Prostate gland (tissue), 2 donors: ENCODE measurements at regions not wholly inside any gene's neighbourhood (a gene's known extent, or its start where the extent isn't known, plus 50 kb on each side); places are given as distances from the start of the nearest gene placed in this dataset.

ENCODE experiments used
- DNase-seq: peaks from one replicate; pipeline ENCODE4 v3.0.0-alpha.2; 2019; ENCODE audit warnings: low spot score
- H3K27ac ChIP-seq, 2 donors: fragments of 200-600 bp; sonication (generic); 2 replicates each; pipeline ENCODE4 v1.5.1; 2017 to 2019
- H3K27me3 ChIP-seq: fragments of 200-600 bp; sonication (generic); replicated peaks from 2 replicates; pipeline ENCODE4 v1.5.1; 2019; ENCODE audit not compliant: insufficient read depth
- H3K36me3 ChIP-seq, 2 donors: fragments of 200-600 bp; sonication (generic); 1 replicate in 1 of 2; 2 replicates in 1 of 2; pipeline versions ENCODE4 v1.5.1 to v1.8.1; 2017 to 2019
- H3K4me1 ChIP-seq: fragments of 200-600 bp; sonication (generic); replicated peaks from 2 replicates; pipeline ENCODE4 v1.5.1; 2019
- H3K4me3 ChIP-seq, 2 donors: fragments of 200-600 bp; sonication (generic); 2 replicates each; pipeline ENCODE4 v1.5.1; 2017 to 2019
- H3K9me3 ChIP-seq: fragments of 200-600 bp; sonication (generic); 2 replicates; pipeline ENCODE4 v1.5.1; 2017
- CTCF ChIP-seq, 4 experiments: fragments of 200-600 bp in 2 of 4; fragments of 450-650 bp in 2 of 4; sonication (generic) in 2 of 4; IDR thresholded peaks; 1 replicate in 3 of 4; 2 replicates in 1 of 4; pipeline ENCODE4 v1.5.1; 2016 to 2019; ENCODE audit warnings: antibody characterized with exemption in 4 of 4, mild to moderate bottlenecking in 2 of 4, moderate library complexity in 2 of 4
- POLR2A ChIP-seq: fragments of 450-650 bp; IDR thresholded peaks from one replicate; pipeline ENCODE4 v1.6.1; 2016; ENCODE audit warnings: antibody characterized with exemption, mild to moderate bottlenecking
- POLR2AphosphoS5 ChIP-seq: sonication (generic); formaldehyde crosslinking; IDR thresholded peaks from one replicate; pipeline ENCODE4 v1.6.1; 2017; ENCODE audit warnings: antibody characterized with exemption
- WGBS: methylation state at CpG from one replicate; pipeline ENCODE4 v1.1.5; 2018; 5-methylcytosine and 5-hydroxymethylcytosine counted together
- intact Hi-C: fragments of 100-400 bp; cut with DNase I; formaldehyde crosslinking; loops from one replicate; pipeline ENCODE4 v1.14.2; 2022

DNA sequence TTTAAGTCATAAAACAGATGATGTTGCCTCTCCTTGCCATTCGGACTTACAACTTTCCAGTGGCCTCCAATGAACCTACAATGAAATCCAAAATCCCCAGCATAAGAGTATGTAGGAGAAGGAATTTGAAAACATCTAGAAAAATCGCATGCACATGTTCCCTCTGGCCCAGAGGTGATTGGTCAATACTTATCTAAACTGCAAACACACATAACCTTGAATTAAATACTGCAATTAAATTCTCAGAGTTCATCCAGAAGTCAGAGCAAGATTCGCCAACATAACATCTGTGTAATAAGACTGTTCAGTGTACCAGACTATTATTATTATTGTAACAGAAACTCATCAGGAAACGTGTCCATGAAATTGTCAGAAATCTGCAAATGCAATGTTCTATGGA lies 82.2 kb upstream of the USP29 start:
- Histone ChIP-seq H3K36me3 (no peaks in the 10 kb centered on the region), H3K4me3 (no peak overlapping the region), H3K9me3 (no peaks in the 10 kb centered on the region), H3K27me3 (no peaks in the 10 kb centered on the region), H3K27ac (no peak overlapping the region), H3K4me1 (no peaks in the 10 kb centered on the region)
- intact Hi-C loops: no loop called here
- TF ChIP-seq POLR2AphosphoS5 (no peak), POLR2A (no peak), CTCF (IDR thresholded peaks at IDR 0.05) (no peak)
- WGBS: 36% methylated on average over 4 of the region's 4 CpGs
- DNase-seq: no peak

DNA sequence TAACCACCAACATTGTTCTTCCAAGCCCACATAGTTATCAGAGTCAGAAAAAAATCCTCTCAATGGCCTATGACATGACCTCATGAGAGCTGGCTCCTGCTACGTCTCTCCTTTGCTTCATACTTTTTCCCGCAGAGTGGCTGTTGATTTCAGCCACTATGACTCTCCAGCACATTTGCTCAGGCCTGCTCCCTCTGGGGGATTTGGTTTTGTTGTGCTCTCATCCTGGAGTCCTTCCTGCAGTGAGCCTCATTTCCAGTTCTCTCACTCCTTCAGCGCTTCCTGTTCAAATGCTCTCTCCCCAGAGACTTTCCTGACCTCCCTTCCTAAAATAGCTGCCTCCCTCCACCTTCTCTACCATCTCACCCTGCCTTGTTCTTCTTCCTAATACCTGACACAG lies 72.0 kb upstream of the USP29 start:
- TF ChIP-seq CTCF (IDR thresholded peaks at IDR 0.05): no peak
- TF ChIP-seq POLR2AphosphoS5: no peak
- TF ChIP-seq POLR2A: no peak
- H3K36me3 ChIP-seq: no peaks in the 10 kb centered on the region
- H3K4me1 ChIP-seq: no peaks in the 10 kb centered on the region
- no peak overlapping the region for H3K4me3 ChIP-seq
- H3K27me3 ChIP-seq: no peaks in the 10 kb centered on the region
- H3K9me3 ChIP-seq: no peaks in the 10 kb centered on the region
- WGBS: 91% methylated on average over 3 of the region's 3 CpGs
- DNase-seq: no peak
- no peak overlapping the region for H3K27ac ChIP-seq
- intact Hi-C loops: no loop called here

GRCh38 chr19:57050863-57051262 lies 68.9 kb upstream of the USP29 start:
- Histone ChIP-seq H3K4me1 (no peaks in the 10 kb centered on the region), H3K4me3 (no peak overlapping the region), H3K27ac (no peak overlapping the region), H3K36me3 (no peaks in the 10 kb centered on the region), H3K27me3 (no peaks in the 10 kb centered on the region), H3K9me3 (no peaks in the 10 kb centered on the region)
- TF ChIP-seq POLR2A (no peak), CTCF (IDR thresholded peaks at IDR 0.05) (no peak), POLR2AphosphoS5 (no peak)
- WGBS: 70% methylated on average over 2 of the region's 2 CpGs
- intact Hi-C loops: no loop called here
- DNase-seq: no peak

GRCh38 chr19:57052081-57052480 lies 67.7 kb upstream of the USP29 start:
- no peak for DNase-seq
- no peaks in the 10 kb centered on the region for H3K36me3 ChIP-seq
- H3K27me3 ChIP-seq: no peaks in the 10 kb centered on the region
- intact Hi-C loops: no loop called here
- TF ChIP-seq CTCF (IDR thresholded peaks at IDR 0.05) (no peak), POLR2AphosphoS5 (no peak), POLR2A (no peak)
- no peak overlapping the region for H3K4me3 ChIP-seq
- 43% methylated on average over 3 of the region's 3 CpGs for WGBS
- no peak overlapping the region for H3K27ac ChIP-seq
- no peaks in the 10 kb centered on the region for H3K4me1 ChIP-seq
- H3K9me3 ChIP-seq: no peaks in the 10 kb centered on the region

DNA sequence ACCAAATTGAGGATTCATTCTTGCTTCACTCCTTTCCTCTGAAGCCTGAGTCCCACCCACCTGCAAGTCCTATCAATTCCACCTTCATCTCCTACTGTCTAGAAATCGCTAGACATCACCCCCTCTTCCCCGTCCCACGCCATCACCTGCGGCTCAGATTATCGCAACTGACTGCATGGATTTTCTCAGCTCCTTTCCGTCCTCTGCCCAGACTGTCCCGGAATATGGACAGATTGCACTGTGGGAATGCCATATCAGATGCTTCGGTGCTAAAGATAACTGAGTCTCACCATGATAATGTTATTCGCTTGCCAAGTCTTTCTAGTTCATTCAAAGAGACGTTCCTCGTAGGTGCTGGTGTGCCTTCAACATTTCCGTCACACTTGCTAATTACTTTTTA lies 66.4 kb upstream of the USP29 start:
- no peak for TF ChIP-seq POLR2A
- TF ChIP-seq CTCF (IDR thresholded peaks at IDR 0.05): no peak
- no peak for TF ChIP-seq POLR2AphosphoS5
- intact Hi-C loops: no loop called here
- no peak overlapping the region for H3K27ac ChIP-seq
- 93% methylated on average over 12 of the region's 12 CpGs for WGBS
- H3K4me3 ChIP-seq: no peak overlapping the region
- no peak for DNase-seq
- no peaks in the 10 kb centered on the region for H3K4me1 ChIP-seq
- no peaks in the 10 kb centered on the region for H3K36me3 ChIP-seq
- no peaks in the 10 kb centered on the region for H3K27me3 ChIP-seq
- no peaks in the 10 kb centered on the region for H3K9me3 ChIP-seq
